GM12872 (cell line): ENCODE measurements at regions not wholly inside any gene's neighbourhood (a gene's known extent, or its start where the extent isn't known, plus 50 kb on each side); places are given as distances from the start of the nearest gene placed in this dataset.

Experiments used
- TF ChIP-seq, protein P1 (sequence below): IDR thresholded peaks from 3 replicates; pipeline ENCODE4 v1.5.1; 2011; ENCODE audit warnings: low read depth, mild to moderate bottlenecking, low read length, moderate library complexity; ENCODE audit not compliant: insufficient read depth

DNA sequence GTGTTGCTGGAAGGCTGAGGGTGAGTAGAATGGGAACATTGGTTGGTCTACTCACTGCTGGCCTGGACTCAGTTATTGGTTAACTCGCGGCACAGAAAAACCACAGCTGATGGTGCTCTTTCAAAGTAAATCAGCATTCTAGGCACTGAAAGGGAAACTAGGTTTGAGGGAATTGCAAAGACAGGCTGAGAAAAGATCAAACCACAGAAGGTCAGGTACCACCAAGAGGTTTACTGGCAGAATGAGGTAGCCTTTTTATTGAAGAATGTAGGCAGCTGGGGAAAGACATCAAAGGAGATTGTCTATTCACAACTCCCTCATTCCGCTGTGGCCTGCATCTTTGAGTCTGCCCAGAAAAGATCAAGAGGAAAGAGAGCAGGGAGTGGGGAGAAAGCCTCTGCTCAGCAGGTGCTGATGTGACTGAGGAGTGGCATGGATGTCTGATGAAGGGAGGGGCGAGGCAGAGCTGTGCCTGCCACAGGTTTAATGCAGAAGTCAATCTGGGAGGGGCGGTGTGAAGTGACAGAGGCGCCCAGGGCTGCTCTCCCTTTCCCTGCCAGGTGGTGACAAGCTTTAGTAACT is 255.5 kb downstream of the MAN2A1 start:
- TF ChIP-seq, protein P1, sequence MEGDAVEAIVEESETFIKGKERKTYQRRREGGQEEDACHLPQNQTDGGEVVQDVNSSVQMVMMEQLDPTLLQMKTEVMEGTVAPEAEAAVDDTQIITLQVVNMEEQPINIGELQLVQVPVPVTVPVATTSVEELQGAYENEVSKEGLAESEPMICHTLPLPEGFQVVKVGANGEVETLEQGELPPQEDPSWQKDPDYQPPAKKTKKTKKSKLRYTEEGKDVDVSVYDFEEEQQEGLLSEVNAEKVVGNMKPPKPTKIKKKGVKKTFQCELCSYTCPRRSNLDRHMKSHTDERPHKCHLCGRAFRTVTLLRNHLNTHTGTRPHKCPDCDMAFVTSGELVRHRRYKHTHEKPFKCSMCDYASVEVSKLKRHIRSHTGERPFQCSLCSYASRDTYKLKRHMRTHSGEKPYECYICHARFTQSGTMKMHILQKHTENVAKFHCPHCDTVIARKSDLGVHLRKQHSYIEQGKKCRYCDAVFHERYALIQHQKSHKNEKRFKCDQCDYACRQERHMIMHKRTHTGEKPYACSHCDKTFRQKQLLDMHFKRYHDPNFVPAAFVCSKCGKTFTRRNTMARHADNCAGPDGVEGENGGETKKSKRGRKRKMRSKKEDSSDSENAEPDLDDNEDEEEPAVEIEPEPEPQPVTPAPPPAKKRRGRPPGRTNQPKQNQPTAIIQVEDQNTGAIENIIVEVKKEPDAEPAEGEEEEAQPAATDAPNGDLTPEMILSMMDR: no peak

DNA sequence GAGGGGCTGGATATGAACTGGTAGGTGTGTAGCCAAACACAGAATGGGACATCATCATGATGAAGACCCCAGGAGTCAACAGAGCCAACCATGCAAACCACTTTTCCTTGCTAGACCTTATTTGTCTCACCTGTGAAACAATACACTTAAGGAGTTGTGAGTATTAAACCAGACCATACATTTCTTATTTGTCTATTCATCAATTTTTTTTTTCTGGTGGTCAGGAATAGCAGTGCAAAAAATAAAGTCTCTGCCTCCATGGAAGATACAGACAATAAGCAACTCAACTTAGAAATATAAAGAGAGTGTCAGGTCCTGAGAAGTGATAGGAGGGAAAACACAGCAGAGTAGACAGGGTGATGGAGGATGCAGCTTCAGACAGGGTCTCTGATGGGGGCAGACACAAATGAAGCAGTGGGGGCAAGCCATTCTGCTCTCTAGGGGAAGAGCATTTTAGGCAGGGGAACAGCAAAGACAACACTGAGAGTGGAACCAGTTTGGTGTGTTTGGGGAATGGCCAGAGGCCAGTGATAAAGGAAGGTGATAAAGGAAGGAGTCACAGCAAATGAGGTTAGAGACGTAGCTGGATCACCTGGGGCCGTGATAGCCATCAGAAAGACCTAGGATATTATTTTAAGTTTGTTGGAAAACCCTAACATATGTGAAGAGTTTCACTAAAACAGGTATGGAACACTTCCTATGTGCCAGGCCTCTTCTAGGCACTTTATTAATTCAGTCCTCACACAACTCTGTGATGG is 256.2 kb downstream of the MAN2A1 start:
- TF ChIP-seq, protein P1: no peak

DNA sequence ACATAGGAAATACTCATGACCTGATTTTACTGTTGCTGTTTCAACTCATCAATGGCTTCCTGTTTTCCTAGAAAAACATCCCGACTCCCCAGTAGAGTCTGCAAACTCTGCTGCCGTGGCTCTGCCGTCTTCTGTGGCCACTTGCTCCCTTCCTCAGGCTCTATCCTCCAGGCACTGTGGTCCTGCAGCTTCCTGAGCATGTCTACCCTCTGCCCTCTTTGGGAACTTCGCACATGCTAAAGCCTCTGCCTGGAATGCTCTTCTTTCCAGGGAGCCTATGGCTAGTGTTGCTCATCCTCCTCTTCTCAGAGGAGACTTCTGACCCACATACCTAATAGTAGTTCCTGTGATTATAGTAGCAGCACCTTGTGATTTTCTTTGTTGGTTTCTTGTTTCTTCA is 256.9 kb downstream of the MAN2A1 start:
- TF ChIP-seq, protein P1: no peak

DNA sequence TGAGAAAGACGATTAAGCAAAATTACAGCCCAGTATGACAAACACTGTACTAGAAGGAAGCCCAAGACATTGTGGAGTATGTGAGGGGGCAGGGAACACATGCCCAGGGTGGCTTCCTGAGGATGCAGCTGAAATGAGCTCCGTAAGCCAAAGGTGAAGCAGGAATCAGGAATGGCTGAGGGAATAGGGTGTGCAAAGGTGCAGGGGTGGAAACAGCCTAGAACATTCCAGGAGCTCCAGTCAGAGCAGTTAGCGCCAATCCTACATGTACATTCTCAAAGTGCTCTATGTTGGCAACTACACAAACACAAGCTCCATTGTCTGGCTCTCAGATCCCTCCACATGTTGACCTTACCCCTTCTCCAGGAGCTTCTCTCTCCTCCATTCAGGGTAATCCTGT is 257.9 kb downstream of the MAN2A1 start:
- TF ChIP-seq, protein P1: no peak

DNA sequence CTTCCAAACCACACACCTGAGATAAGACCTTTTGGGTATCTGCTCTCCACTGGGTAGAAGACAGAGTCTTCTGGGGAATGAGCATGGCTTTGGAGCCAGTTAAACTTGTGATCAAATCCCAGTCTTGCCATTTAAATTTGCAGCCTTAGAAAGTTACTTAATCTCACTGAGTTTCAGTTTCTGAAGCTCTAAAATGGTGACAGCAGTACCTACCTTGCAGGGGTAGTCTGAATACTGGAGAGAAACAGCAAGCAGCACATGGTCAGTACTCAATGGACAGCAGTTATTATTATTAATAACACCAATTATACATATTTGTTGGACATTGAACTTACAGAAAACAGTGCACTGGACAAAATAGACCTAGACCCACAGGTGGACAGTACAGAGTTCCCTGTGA is 260.9 kb downstream of the MAN2A1 start:
- TF ChIP-seq, protein P1: no peak

DNA sequence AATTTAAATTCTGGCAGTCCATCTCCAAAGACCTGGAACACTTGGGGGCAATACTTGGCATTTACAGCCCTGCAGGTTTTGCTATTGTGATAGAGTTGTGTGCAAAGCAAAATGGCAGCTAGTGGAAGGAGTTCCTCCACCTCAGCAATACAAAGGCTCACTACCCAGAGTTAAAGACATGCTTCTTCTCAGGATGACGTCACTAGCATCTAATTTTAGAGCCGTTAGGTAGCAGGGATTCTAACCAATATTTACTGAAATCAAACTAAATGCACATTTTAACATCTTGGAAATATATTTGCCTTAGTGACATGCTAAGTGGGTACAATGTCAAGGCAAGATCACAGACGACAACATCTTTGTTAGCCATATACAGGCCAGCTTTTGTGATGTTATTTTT is 261.6 kb downstream of the MAN2A1 start:
- TF ChIP-seq, protein P1: no peak

DNA sequence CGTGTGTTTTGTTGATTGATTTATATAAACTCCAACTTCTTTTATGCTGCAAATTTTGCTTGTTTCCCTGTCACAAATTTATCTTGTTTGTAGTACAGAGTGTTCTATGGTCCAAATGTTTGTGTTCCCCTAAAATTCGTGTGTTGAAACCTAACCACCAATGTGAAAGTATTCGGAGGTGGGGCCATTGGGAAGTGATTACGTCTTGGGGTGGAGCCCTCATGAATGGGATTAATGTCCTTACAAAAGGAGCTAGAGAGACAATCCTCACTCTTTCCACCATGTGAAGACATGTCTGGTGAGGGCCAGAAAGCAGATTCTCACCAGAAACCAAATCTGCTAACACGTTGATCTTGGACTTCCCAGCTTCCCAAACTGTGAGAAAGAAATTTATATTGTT is 262.0 kb downstream of the MAN2A1 start:
- TF ChIP-seq, protein P1: no peak
